ENCODE measurements at regions not wholly inside any gene's neighbourhood (a gene's known extent, or its start where the extent isn't known, plus 50 kb on each side); places are given as distances from the start of the nearest gene placed in this dataset.

DNA sequence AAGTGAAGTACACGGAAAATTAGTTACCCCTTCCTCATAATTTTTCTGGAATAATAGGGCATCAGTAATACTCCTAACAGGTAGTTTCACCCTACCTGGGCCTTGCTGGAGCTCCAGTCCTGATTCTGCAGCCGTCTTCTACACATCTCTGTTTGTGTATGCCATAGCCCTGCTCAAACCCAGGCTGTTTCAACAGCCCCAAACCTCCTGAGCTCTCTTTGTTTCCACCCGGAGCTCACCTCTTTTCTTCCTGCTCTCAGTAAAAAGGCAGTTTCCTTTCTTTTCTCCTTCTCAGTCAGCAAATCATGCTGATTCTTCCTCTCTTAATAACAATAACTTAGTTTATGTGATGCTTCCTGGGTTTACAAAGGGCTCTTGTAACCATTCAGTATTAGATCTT, 355.1 kb upstream of the RUNX1 start:
- TF ChIP-seq, protein P1, sequence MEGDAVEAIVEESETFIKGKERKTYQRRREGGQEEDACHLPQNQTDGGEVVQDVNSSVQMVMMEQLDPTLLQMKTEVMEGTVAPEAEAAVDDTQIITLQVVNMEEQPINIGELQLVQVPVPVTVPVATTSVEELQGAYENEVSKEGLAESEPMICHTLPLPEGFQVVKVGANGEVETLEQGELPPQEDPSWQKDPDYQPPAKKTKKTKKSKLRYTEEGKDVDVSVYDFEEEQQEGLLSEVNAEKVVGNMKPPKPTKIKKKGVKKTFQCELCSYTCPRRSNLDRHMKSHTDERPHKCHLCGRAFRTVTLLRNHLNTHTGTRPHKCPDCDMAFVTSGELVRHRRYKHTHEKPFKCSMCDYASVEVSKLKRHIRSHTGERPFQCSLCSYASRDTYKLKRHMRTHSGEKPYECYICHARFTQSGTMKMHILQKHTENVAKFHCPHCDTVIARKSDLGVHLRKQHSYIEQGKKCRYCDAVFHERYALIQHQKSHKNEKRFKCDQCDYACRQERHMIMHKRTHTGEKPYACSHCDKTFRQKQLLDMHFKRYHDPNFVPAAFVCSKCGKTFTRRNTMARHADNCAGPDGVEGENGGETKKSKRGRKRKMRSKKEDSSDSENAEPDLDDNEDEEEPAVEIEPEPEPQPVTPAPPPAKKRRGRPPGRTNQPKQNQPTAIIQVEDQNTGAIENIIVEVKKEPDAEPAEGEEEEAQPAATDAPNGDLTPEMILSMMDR (IDR thresholded peaks at IDR 0.05): no peak
- H3K27me3 Mint-ChIP-seq: peaks cover 7% of the 10 kb centered on the region
- H3K36me3 Mint-ChIP-seq (ENCODE audit: low read depth): no peaks in the 10 kb centered on the region
- ATAC-seq (ENCODE audit: low read depth) (no peak), DNase-seq (no peak)
- ChIA-PET CTCF (no interaction called here), POLR2A (no interaction called here)
- no peaks in the 10 kb centered on the region for H3K9me3 Mint-ChIP-seq
- peaks cover 11% of the 10 kb centered on the region for H3K4me1 Mint-ChIP-seq
- intact Hi-C loops (cut with micrococcal nuclease): loop anchor here (5.0 kb wide), 1 partner anchor 177 kb away; no protein-coding TSS in a partner anchor
- no peak overlapping the region for H3K27ac Mint-ChIP-seq
- no peak overlapping the region for H3K4me3 Mint-ChIP-seq

DNA sequence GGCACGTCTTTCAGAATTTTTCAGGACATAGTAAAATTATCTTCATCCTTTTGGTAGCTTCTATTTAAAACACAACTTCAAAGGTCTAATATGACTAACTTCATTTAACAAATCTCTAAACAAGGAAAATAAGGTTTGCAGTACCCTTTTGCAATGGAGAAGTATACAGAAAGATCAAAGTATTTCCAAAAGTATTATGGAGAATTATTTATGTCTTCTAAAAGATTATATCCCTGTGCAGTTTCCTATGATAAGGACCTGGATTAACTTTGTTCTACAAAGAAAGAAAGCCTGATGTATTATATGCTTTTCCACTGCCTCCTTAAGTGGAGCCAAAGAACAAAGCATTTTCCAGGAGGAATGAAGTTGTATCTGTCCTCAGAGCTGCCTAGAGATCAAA, 353.0 kb upstream of the RUNX1 start:
- Mint-ChIP-seq H3K36me3 (ENCODE audit: low read depth) (no peaks in the 10 kb centered on the region), H3K27me3 (peaks cover 8% of the 10 kb centered on the region), H3K4me1 (peaks cover 13% of the 10 kb centered on the region), H3K9me3 (no peaks in the 10 kb centered on the region), H3K4me3 (no peak overlapping the region), H3K27ac (no peak overlapping the region)
- TF ChIP-seq, protein P1 (IDR thresholded peaks at IDR 0.05): no peak
- POLR2A ChIA-PET: interaction anchor here (5.0 kb wide), 1 partner anchor 513 kb away, joined by 63 read pairs; no protein-coding TSS in a partner anchor
- CTCF ChIA-PET: interaction anchor here (1.2 to 5.4 kb wide), 8 partner anchors 350 to 708 kb away, joined by 3 to 66 read pairs (median 8); no protein-coding TSS in a partner anchor
- ATAC-seq (ENCODE audit: low read depth) (no peak), DNase-seq (no peak)
- intact Hi-C loops (cut with micrococcal nuclease): loop anchor here (5.0 kb wide), 1 partner anchor 175 kb away; no protein-coding TSS in a partner anchor

DNA sequence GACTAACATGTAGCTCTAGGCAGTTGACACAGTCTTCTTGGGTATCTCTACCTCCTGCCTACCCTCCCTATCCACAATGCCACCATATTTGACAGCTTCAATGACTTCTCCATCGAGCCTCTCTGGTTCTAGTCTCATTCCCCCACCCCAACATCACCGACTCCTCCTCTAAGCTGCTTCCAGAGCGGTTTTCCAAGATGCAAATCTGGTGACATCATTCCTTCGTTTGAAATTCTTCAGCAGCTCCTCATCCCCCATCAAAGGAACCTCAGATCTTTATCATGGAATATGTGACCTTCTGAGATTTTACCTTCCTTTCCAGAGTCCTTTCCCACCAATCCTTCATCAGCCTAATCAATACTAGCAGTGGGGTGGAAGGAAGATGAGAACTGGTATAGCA, 352.4 kb upstream of the RUNX1 start:
- Mint-ChIP-seq H3K9me3 (no peaks in the 10 kb centered on the region), H3K27me3 (peaks cover 8% of the 10 kb centered on the region), H3K4me1 (peaks cover 13% of the 10 kb centered on the region), H3K4me3 (no peak overlapping the region), H3K36me3 (ENCODE audit: low read depth) (no peaks in the 10 kb centered on the region), H3K27ac (no peak overlapping the region)
- ATAC-seq (ENCODE audit: low read depth) (no peak), DNase-seq (no peak)
- CTCF ChIA-PET: interaction anchor here (0.8 to 5.4 kb wide), 16 partner anchors 66 to 708 kb away, joined by 3 to 66 read pairs (median 6); no protein-coding TSS in a partner anchor
- TF ChIP-seq, protein P1 (IDR thresholded peaks at IDR 0.05): no peak
- intact Hi-C loops (cut with micrococcal nuclease): loop anchor here (5.0 kb wide), 1 partner anchor 174 kb away; no protein-coding TSS in a partner anchor
- POLR2A ChIA-PET: interaction anchor here (0.5 to 5.0 kb wide), 3 partner anchors 353 to 512 kb away, joined by 3 to 63 read pairs (median 12); no protein-coding TSS in a partner anchor

DNA sequence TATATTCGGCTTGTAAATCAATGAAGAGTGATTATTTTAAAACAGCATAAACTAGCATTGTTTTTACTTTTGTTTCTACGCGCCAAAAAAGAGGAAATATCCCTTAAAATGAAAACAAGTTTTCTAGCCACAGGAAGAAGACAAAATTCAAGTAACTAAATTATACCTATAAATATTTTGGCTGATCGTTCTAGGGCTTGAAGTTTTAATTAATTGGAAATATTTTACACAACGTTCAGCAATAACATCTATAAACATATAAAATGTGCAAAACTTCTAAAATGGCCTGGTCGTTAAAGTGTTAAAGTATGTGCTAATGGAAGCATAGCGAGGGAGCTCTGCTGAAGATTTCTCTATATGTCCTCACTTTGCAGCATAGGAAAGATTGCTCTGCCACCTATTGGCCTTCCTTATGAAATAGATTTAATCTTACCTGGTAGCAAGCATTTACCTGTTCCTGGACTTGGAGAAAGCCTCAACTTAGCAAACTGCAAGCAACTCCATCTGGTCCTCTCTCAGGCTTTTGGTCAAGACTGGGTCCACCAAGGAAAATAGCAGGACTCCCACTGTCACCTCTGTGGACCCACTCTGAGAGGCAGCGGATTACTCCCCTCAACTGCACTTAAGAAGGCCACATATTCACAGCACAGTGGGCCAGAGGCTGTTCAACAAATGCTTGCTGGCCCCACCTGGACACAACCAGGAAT, 351.3 kb upstream of the RUNX1 start:
- no peaks in the 10 kb centered on the region for H3K36me3 Mint-ChIP-seq (ENCODE audit: low read depth)
- peaks cover 13% of the 10 kb centered on the region for H3K4me1 Mint-ChIP-seq
- peaks cover 8% of the 10 kb centered on the region for H3K27me3 Mint-ChIP-seq
- ATAC-seq (ENCODE audit: low read depth) (peak; percentile 93), DNase-seq (peak; percentile 18)
- peak overlapping the region; percentile 0 for H3K4me3 Mint-ChIP-seq
- no peak overlapping the region for H3K27ac Mint-ChIP-seq
- ChIA-PET CTCF (interaction anchor here (0.6 to 5.4 kb wide), 33 partner anchors 30 to 770 kb away, joined by 3 to 66 read pairs (median 4); no protein-coding TSS in a partner anchor), POLR2A (interaction anchor here (0.6 to 5.0 kb wide), 7 partner anchors 130 to 655 kb away, joined by 3 to 63 read pairs (median 5); no protein-coding TSS in a partner anchor)
- intact Hi-C loops (cut with micrococcal nuclease): loop anchor here (1.0 to 5.0 kb wide), 9 partner anchors 173 to 707 kb away; no protein-coding TSS in a partner anchor
- TF ChIP-seq, protein P1 (IDR thresholded peaks at IDR 0.05): no peak
- no peaks in the 10 kb centered on the region for H3K9me3 Mint-ChIP-seq

DNA sequence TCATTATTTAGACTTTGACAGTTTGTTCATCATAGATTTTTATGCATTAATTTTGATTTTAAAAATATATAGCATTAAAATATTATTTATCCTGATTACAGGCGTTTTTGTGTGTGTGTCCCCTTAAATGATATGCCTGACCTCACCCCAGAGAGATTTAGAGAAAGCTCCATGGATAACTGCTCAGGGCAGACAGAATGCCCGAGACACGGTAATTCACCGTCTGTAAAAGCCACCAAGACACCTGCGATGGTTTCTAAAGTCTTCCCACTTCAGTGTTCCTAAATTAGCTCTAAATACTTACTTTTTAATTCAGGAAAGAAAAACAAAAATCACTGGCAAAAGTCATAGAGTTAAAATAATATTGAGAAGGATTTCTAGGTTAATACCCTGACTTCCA, 350.6 kb upstream of the RUNX1 start:
- TF ChIP-seq, protein P1 (IDR thresholded peaks at IDR 0.05): no peak
- POLR2A ChIA-PET: interaction anchor here (0.6 to 5.0 kb wide), 6 partner anchors 211 to 654 kb away, joined by 3 to 63 read pairs (median 6); no protein-coding TSS in a partner anchor
- Mint-ChIP-seq H3K27ac (no peak overlapping the region), H3K4me3 (no peak overlapping the region), H3K27me3 (peaks cover 8% of the 10 kb centered on the region), H3K4me1 (peaks cover 13% of the 10 kb centered on the region), H3K9me3 (no peaks in the 10 kb centered on the region), H3K36me3 (ENCODE audit: low read depth) (no peaks in the 10 kb centered on the region)
- CTCF ChIA-PET: interaction anchor here (0.6 to 5.4 kb wide), 27 partner anchors 31 to 769 kb away, joined by 3 to 66 read pairs (median 4); no protein-coding TSS in a partner anchor
- intact Hi-C loops (cut with micrococcal nuclease): loop anchor here (1.0 to 5.0 kb wide), 9 partner anchors 172 to 706 kb away; no protein-coding TSS in a partner anchor
- ATAC-seq (ENCODE audit: low read depth) (no peak), DNase-seq (no peak)

Data from activated B cell treated with CpG ODN at 0.5 μM for 24 hours (primary cell).